ENCODE measurements at regions not wholly inside any gene's neighbourhood (a gene's known extent, or its start where the extent isn't known, plus 50 kb on each side); places are given as distances from the start of the nearest gene placed in this dataset.

GRCh38 chr9:1521547-1521946 lies 471.4 kb downstream of the DMRT2 start:
- TF ChIP-seq, protein P1, sequence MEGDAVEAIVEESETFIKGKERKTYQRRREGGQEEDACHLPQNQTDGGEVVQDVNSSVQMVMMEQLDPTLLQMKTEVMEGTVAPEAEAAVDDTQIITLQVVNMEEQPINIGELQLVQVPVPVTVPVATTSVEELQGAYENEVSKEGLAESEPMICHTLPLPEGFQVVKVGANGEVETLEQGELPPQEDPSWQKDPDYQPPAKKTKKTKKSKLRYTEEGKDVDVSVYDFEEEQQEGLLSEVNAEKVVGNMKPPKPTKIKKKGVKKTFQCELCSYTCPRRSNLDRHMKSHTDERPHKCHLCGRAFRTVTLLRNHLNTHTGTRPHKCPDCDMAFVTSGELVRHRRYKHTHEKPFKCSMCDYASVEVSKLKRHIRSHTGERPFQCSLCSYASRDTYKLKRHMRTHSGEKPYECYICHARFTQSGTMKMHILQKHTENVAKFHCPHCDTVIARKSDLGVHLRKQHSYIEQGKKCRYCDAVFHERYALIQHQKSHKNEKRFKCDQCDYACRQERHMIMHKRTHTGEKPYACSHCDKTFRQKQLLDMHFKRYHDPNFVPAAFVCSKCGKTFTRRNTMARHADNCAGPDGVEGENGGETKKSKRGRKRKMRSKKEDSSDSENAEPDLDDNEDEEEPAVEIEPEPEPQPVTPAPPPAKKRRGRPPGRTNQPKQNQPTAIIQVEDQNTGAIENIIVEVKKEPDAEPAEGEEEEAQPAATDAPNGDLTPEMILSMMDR (IDR thresholded peaks at IDR 0.05; ENCODE audit: insufficient read depth, low read length, poor library complexity, severe bottlenecking), result no peak
- no peak for TF ChIP-seq EZH2phosphoT487 (conservative IDR thresholded peaks at IDR 0.05; ENCODE audit: low read length)
